GM21528 (cell line): ENCODE measurements at regions not wholly inside any gene's neighbourhood (a gene's known extent, or its start where the extent isn't known, plus 50 kb on each side); places are given as distances from the start of the nearest gene placed in this dataset.

Source experiments
- ATAC-seq: cut with Tn5 transposase; IDR thresholded peaks from one replicate; pipeline ENCODE4 v1.9.1; 2021; ENCODE audit warnings: mild to moderate bottlenecking, moderate library complexity; ENCODE audit not compliant: unreplicated experiment, low FRiP score

DNA sequence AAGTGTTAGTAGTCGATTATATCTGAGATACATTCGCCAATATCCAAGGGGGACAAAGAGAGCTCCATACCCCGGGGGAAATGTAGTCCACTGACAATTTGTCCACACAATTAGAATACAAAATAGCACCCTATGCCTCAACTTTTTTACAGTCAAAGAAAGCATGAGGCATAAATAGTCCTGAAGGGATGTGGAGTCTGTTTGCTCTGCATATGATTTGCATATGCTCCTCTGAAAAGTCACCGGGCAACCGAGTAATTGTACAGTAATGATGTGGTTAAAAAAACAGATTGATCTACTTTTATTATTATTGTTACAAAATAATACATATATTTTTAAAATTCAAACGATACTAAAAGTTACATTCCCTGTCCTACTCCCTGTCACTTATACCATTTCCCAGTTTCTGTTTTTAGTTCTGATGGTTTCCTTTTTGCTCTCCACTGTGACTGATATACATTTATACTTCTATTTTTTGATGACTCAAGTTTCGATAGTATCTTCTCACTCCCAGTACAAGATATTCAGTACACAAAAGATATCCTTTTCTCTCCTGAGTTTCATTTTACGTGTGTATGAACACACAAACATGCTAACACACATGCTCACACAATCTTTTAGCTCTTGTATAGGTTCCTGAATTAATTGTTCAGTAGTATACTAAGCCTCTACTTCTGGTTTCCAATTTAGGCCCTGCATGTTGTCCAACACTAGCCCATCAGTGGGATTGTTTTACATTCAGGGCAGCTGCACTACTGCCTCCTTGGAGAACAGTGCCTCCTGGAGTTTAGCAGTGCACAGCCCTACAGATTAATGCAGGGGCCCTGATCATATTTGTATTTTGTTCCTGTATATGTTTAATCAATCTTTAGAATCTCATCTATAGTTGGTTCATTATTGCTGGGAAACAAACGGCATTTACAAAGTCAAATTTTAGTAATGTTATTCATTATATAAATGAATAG lies 130.9 kb downstream of the TES start:
- ATAC-seq = no peak

DNA sequence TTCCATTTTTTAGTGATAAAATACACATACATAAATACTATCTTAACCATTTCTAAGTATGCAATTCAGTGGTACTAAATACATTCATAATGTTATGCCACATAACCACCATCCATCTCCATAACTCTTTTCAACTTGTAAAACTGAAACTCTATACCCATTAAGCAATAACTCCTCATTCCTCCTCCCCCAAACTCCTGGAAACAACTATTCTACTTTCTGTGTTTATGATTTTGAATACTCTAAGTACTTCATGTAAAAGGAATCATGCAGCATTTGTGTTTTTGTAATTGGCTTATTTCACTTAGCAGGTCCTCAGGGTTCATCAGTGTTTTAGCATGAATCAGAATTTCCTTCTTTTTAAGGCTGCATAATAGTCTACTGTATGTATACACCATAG lies 131.8 kb downstream of the TES start:
- no peak for ATAC-seq

DNA sequence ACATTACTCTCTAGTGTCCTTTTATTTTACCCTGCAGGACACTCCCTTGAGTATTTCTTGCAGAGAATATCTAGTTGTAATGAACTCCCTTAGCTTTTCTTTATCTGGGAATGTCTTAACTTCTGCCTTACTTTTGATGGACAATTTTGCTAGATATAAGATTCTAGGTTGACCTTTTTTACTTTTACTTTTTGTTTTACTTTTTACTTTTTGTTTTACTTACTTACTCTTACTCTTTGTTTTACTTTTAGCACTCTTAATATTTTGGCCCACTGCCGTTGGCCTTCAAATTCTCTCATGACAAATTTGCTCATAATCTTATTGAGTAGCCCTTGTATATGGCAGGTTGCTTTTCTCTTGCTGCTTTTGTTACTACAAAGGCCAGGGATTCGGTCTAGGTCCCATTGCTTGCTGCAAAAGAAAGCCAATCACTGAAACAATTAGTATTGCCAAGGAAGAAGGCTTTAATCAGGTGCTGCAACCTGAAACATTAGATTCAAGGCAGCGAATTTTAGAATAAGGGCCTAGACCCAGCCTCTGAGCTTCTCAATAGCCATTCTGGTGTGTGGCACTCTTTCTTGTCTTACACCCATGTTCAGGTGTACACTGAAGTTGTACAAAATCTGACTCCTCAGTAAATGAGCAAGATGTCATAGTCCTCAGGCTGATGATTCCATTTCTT lies 137.0 kb downstream of the TES start:
- no peak for ATAC-seq

DNA sequence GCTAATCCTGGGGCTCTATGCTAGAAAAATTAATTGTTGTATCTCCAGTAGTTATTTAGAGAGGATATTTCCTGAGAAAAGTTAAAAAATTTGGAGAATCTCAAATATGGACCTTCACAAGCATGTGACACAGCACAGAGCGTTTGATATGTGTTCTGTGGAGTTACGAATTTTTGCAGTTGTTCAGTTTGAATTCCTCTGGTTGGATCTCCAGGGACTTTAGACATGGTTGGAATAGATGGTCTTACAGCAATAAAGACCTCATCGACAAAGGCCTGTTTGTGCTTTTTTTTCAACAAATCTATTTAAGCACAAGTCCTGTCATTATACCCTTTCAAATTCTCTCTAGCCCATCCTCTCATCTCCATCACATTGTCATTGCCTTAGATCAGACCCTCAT lies 138.0 kb downstream of the TES start:
- no peak for ATAC-seq

DNA sequence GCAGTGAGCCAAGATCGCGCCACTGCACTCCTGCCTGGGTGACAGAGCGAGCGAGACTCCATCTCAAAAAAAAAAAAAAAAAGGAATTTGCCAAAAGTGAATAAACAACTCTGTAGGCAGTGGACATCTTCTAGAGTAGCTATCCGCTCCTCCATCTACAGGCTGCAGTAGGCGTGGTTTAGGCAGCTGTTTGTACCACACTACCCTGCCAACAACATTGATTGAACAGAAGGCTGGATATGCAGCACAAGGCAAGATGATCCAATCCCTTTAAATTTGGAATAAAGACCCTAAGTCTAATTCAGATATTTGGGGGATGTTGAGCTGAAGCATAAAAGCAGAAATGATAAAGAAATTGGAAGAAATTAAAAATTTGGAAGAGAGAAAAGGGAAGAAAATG lies 141.6 kb downstream of the TES start:
- no peak for ATAC-seq

DNA sequence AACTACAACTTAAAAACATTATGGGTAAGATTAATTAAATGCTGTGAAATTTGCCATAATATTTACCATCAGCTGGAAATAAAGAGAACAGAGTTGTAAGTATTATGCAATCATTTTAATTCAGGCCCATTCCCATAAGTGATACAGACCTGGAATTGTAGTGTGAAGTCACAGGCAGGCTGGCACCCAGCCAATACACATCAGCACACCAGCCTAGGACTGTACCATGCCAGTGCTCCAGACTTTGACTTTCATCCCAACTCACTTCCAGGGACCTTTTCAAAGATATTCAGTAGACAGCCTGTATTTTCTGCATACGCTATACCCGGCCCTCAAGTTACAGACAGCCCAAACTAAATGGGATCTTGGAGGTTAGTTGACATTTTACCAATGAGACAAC lies 143.3 kb downstream of the TES start:
- no peak for ATAC-seq

DNA sequence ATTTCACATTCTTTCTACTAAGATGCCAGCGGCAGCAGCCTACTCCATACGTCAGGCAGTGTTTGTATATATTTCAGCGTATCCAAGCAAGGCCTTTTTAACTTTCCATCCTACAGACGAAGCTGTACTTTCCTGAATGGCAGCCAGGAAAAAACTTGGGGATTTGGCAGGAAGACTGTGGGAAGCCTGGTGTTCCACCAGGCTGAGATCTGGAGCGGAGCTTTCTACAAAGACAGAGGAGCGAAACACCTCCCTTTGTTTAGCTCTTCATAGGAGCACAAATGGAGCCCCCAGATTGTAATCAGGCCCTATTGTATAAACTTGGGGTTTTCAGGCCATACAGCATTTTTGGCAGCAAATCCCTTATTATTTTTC lies 143.8 kb downstream of the TES start:
- ATAC-seq = no peak

DNA sequence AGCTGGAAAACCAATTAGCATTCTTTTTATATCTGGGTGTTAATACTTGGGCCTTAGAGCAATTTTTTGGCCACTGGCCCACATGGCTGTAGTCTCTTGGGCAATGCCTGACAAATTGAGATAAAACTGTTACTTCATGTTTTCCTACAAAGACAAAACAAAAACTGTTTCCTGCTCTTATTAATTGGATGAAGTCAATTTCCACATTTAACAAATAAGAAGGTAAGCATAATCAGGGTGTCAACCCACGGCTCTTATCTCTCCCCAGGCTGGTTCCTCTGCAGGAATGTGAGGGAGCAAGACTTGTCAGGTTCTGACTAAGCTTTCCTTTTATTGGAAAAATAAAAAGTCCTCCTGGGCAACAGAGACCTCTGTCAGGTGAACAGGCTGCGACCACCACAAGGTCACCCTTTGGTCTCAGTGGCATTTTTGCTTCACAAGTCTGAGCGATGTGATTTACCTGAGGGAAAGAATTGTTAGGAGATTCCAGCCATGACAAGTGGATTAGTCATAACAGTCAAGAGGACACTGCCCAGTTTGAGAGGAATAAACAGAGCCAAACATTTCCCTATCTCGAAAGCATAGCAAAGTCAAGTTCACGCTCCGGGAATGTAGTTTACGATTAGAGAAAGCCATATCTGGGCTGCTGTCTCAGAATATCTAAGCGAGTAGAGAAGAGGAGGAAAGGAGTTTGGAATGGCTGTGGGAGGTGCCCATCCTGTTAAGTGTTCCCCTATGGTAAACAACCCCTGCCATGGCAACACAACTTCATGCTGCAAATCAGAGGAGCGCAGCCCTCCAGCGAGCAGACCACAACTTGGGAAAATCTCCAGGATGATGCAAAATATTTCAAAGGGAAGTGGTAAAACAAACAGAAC lies 144.4 kb downstream of the TES start:
- ATAC-seq = no peak

DNA sequence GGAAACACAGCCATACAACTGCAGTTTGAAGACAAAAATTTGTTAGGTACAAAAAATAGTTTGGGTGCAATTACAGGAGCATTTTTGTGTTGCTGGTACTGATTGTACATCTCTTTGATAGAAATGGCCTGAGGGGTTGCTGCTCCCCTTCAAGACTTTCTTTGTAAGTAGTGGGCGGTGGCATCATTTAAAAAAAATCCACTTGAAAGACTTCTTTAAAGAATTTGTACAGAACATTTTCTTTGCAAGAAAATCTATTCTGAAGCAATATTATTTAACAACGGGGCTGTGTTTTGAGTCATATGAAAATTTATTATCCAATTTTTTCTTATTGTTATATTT lies 144.1 kb upstream of the CAV2 start:
- no peak for ATAC-seq

DNA sequence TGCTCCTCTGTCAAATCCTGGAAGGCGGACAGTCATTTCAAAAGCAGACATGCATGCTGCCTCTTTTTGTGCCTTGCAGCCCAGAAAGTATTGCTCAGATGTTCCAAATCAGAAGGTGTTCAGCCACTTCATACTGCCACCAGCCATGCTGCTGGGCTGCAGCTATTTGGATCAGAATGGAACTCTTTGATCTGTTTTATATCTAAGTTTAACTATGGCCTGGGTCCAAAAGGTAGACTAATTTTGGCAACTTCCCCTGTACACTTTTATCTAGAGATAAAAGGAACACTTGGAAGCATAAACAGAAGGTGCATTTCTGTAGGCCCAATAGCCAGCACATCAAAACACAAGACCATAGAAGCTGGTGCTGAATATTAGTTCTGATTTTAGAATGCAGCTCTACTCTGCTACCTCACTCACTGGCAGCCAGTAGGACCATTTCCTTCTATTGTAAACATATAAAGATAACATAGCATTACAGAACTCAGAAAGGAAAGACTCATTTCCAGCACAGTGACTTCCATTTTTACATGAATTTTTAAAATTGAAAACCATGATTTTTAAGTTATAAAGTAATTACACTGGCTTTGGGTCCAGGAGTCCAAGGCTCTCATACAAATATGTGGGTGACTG lies 143.1 kb upstream of the CAV2 start:
- ATAC-seq = no peak

DNA sequence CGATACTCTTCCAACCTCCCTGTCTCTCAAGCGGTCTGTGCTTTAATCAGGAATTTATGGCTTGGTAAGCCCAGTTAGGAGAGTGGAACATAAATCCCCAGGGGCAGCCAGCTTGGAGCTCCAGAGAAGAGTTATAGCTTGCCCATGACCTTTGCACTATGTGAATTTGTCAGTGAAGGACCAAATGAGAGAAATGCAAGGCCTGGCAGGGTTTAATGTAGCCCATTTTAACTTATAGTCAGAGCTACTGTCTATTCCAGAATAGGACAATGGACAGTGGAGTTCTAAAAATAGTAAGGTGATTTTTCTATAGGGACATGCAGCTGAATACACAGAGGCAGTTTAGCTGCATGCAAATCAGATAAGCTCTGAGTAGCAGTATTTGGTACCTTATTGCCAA lies 142.6 kb upstream of the CAV2 start:
- ATAC-seq = no peak

DNA sequence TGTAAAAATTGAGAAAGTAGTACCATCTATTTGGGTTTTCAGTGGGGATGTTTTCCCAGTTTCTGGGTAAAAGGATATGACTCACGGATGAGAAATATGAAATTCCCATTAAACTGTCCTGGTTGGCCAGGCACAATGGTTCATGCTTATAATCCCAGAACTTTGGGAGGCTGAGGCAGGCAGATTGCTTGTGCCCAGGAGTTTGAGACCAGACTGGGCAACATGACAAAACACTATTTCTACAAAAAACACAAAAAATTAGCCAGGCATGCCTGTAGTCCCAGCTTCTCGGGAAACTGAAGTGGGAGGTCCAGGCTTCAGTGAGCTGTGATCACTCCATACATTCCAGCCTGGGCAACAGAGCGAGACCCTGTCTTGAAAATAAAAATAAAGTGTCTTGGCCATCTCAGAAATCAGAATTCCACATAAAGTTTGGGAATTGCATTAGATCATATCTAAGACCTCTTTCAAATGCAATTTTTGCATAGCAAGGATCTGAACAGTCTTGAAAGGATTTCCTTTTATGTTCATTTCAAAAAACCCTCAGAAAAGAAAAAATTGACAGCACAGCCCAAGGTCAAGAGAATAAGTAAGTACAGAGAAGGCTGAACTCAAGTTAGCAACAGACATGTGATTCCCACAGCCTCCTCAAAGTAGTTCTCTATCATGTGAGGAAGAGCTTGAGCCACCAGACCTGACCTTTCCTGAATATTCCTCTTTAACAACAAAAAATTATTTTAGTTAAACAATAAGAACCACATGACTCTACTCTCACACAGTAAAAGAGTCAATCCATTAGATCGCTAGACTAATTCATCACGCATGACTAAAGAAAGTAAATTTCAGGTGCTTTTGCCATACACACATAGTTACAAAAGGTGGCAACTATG lies 141.5 kb upstream of the CAV2 start:
- no peak for ATAC-seq

DNA sequence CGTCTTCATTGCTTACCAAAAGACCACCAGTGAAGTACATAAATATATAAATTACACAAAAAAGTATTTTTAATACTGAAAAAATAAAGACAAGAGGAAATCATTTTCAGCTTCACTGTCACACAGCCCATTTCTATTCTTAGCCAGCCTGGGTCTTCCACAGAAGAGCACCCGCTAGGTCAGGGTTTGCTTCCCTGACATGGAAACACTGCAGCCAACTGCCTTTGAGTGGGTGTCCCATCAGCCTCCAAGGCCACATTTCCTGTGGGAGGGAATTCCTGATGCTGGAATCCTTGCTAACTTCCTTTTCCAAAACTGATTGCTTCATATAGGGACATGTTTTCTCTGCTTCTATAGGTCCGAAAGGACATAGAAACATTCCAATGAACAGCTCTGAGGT lies 137.8 kb upstream of the CAV2 start:
- ATAC-seq = no peak

DNA sequence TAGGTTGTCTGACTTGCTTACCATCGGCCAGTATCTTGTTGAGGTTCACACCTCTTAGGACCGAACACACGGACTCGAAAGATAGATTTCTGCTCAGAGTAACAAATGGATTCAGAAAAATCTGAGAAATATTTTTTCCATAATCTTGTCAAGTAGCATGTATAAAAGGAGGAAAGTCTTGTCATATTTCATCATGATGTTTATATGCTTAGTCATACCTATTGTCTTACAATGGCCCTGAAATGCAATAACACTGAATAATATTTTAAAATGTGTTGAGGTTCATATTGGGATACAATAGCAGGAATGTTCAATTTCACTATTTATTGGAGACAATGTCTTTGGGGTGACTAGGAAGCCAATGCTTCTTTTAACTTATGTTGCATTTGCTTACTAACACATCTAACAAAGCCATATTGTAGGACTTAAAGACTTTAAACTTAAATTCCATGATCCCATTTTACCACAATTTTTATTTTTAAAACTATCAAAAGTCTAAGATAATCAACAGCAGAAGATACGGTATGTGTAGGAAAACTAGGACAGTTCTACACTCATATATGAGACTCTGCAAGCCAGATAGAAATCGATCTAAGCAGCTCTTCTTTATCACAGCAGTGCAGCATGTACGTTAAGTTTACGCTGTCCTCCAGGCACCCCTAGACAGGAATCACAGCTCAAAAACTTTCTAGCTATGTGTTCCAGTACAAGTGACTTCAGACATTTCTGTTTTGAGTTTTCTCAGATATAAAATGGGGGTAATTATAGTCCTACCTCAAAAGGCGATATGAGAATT lies 135.7 kb upstream of the CAV2 start:
- no peak for ATAC-seq

DNA sequence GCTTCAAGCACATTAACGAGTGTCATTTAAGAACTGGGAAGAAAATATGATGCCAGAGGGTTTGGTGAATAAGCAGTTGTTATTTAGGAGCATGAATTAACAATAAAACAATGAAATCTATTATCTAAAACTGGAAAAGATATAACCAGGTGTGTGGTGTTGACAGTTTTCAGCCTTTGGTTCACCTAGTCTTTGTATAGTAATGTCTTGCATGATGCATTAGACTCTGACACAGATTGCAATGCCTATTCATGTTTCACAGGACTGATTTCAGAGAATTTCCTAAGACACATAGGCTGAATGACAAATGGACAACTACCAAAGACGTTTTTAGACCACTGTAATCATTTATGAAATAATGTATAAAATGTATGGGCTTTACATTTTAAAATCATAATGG lies 135.1 kb upstream of the CAV2 start:
- no peak for ATAC-seq

DNA sequence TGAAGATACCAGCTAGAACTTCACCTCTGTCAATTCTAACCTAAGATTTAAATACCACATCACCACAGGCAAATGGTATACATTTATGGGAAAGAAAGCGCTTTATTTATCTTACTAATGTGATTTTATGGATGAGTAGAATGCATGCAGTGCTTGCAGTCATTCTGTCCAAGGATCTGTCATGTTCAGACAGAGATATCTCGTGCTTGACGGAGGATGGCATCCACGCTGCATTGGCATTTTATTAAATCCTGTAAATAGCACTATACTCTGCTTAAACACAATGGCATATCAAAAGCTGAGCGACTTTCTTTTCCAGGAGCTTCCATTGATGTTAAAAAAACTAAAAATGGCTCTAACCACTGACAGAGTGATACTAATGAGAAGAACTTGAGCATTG lies 133.7 kb upstream of the CAV2 start:
- no peak for ATAC-seq

DNA sequence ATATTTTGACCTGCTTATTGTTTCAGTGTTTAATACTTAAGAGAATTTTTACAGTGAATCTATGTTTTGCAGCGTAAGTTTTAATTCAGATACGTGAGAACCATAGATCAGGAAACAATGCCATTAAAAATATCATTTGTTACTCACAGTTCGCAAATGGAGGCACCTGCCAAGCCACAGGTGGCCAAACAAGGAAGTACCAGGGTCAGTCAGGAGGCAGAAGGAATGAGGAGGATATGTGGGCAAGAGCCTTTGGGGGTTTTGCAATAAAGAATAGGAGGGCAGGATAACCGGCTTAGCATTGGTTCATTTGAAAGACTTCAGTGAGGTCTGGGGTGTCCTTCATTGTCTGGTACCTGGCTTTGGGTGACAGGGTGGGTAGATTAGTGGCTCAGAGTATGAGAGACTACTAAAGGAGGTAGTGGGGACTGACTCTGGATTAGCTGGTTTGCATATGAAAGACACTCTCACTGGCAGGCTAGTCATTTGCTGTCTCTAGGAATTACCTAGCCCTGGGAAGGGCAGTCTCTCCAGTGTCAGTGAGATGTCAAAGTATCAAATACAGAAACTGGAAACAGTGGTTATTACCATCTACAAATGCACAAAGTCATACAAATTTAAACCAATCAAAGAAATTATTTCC lies 132.2 kb upstream of the CAV2 start:
- no peak for ATAC-seq

DNA sequence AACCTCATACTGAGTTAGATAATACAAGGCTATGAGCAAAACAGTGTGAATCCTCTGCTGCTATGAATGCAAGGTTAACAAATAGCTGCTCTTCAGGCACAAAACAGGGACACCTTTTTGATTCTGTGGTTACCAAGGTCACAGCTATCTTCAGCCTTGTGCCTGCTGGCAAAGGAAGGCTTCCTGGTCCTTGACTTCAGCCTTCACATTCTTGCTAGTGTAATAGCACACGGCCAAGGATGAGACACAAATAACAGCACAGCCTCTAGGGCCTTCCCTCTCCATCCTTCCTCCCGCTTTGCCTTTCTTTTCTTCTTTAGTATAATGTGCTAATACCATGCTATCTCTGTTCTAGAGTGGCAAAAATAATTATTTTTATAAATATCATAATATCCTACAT lies 130.6 kb upstream of the CAV2 start:
- no peak for ATAC-seq
